Natural killer cell treated with Interleukin-12 subunit alpha and Interleukin-12 subunit beta and Interleukin-15 and Interleukin-18, amount 100 ng/mL, for 72 hours (primary cell): ENCODE measurements at regions not wholly inside any gene's neighbourhood (a gene's known extent, or its start where the extent isn't known, plus 50 kb on each side); places are given as distances from the start of the nearest gene placed in this dataset.
A peak's percentile ranks its signal among the peaks of the same experiment; 100 is the strongest.

Source experiments
- ATAC-seq, 2 donors: fragments of 150-1000 bp; cut with Tn5 transposase in 1 of 2; sonication (Bioruptor Pico), chemical (Tn5 transposase) in 1 of 2; 2 replicates each; pipeline ENCODE4 v1.10.0; 2021
- DNase-seq: peaks from one replicate; pipeline ENCODE4 v3.0.0; 2022; ENCODE audit warnings: low spot score
- H3K27ac Mint-ChIP-seq, 2 donors: 1 replicate in 1 of 2; 2 replicates in 1 of 2; pipeline ENCODE4 v1.8.0; 2022; ENCODE audit warnings: mixed read lengths in 2 of 2, mild to moderate bottlenecking in 1 of 2, moderate library complexity in 1 of 2
- H3K27me3 Mint-ChIP-seq, 2 donors: 1 replicate in 1 of 2; 2 replicates in 1 of 2; pipeline ENCODE4 v1.8.0; 2022; ENCODE audit warnings: mixed read lengths in 2 of 2
- H3K36me3 Mint-ChIP-seq: one replicate; pipeline ENCODE4 v1.8.0; 2022; ENCODE audit warnings: mixed read lengths
- H3K4me1 Mint-ChIP-seq, 2 donors: 1 replicate in 1 of 2; 2 replicates in 1 of 2; pipeline ENCODE4 v1.8.0; 2022; ENCODE audit warnings: low read depth in 2 of 2, mixed read lengths in 2 of 2, mild to moderate bottlenecking in 1 of 2
- H3K4me3 Mint-ChIP-seq: one replicate; pipeline ENCODE4 v1.8.0; 2022; ENCODE audit warnings: mixed read lengths
- H3K9me3 Mint-ChIP-seq: 2 replicates; pipeline ENCODE4 v1.8.0; 2022; ENCODE audit warnings: mixed read lengths

DNA sequence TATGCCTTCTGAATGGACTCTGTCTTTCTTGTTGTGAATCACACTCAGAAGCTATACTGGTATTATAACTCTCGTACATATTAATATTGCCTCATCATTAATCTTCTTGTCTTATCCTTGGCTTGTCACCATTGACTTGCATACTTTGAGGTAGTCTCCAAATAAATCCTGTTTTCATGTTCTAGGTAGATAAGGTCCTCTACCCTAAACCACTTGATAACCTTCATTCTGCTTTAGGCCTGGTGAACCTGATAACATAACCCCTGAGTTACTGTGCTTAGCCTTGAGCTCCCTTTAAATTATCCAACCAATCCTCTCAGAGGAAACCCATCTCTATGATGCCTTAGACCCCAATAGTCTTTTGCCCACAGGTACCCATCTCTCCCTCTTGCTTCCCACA is 1162.3 kb downstream of the SLITRK1 start:
- H3K27ac Mint-ChIP-seq = no peak overlapping the region
- H3K4me1 Mint-ChIP-seq = no peaks in the 10 kb centered on the region
- no peak for DNase-seq
- H3K4me3 Mint-ChIP-seq = no peak overlapping the region
- H3K27me3 Mint-ChIP-seq = no peaks in the 10 kb centered on the region
- peaks cover 13% of the 10 kb centered on the region for H3K9me3 Mint-ChIP-seq
- no peak for ATAC-seq
- no peaks in the 10 kb centered on the region for H3K36me3 Mint-ChIP-seq

- Mint-ChIP-seq H3K4me3 (no peak overlapping the region), H3K27me3 (no peaks in the 10 kb centered on the region), H3K36me3 (no peaks in the 10 kb centered on the region), H3K4me1 (no peaks in the 10 kb centered on the region), H3K27ac (no peak overlapping the region), H3K9me3 (peaks cover 13% of the 10 kb centered on the region)
- ATAC-seq = no peak
- no peak for DNase-seq
These were observed 1165.0 kb downstream of the SLITRK1 start for GRCh38 chr13:82717249-82717648.

- no peak overlapping the region for H3K27ac Mint-ChIP-seq
These were observed 1168.4 kb downstream of the SLITRK1 start for GRCh38 chr13:82713687-82714405.

GRCh38 chr13:82702513-82702912 is 1179.8 kb downstream of the SLITRK1 start:
- H3K4me1 Mint-ChIP-seq = no peaks in the 10 kb centered on the region
- H3K27me3 Mint-ChIP-seq = no peaks in the 10 kb centered on the region
- ATAC-seq (no peak), DNase-seq (no peak)
- no peak overlapping the region for H3K27ac Mint-ChIP-seq
- H3K9me3 Mint-ChIP-seq = peaks cover 7% of the 10 kb centered on the region
- no peaks in the 10 kb centered on the region for H3K36me3 Mint-ChIP-seq
- H3K4me3 Mint-ChIP-seq = no peak overlapping the region

More at GRCh38 chr13:82713687-82714405, 1168.4 kb downstream of the SLITRK1 start:
- no peak for ATAC-seq
- H3K36me3 Mint-ChIP-seq = no peaks in the 10 kb centered on the region
- no peaks in the 10 kb centered on the region for H3K4me1 Mint-ChIP-seq
- no peak overlapping the region for H3K4me3 Mint-ChIP-seq
- H3K27me3 Mint-ChIP-seq = no peaks in the 10 kb centered on the region
- H3K9me3 Mint-ChIP-seq = peaks cover 6% of the 10 kb centered on the region
- no peak for DNase-seq

GRCh38 chr13:82701020-82701419 is 1181.3 kb downstream of the SLITRK1 start:
- Mint-ChIP-seq H3K4me3 (no peak overlapping the region), H3K4me1 (no peaks in the 10 kb centered on the region), H3K9me3 (no peaks in the 10 kb centered on the region), H3K27ac (no peak overlapping the region), H3K27me3 (no peaks in the 10 kb centered on the region), H3K36me3 (no peaks in the 10 kb centered on the region)
- DNase-seq = no peak
- ATAC-seq = no peak

GRCh38 chr13:82698941-82699340 is 1183.3 kb downstream of the SLITRK1 start:
- no peak overlapping the region for H3K4me3 Mint-ChIP-seq
- DNase-seq = no peak
- H3K4me1 Mint-ChIP-seq = no peaks in the 10 kb centered on the region

GRCh38 chr13:82698383-82698782 is 1183.9 kb downstream of the SLITRK1 start:
- peaks cover 4% of the 10 kb centered on the region for H3K9me3 Mint-ChIP-seq
- no peaks in the 10 kb centered on the region for H3K4me1 Mint-ChIP-seq
- ATAC-seq (no peak), DNase-seq (no peak)
- H3K27me3 Mint-ChIP-seq = no peaks in the 10 kb centered on the region
- no peak overlapping the region for H3K4me3 Mint-ChIP-seq
- no peaks in the 10 kb centered on the region for H3K36me3 Mint-ChIP-seq
- no peak overlapping the region for H3K27ac Mint-ChIP-seq

More at GRCh38 chr13:82698941-82699340, 1183.3 kb downstream of the SLITRK1 start:
- peaks cover under 1% of the 10 kb centered on the region for H3K9me3 Mint-ChIP-seq
- H3K27me3 Mint-ChIP-seq = no peaks in the 10 kb centered on the region
- no peak for ATAC-seq
- H3K27ac Mint-ChIP-seq = no peak overlapping the region
- no peaks in the 10 kb centered on the region for H3K36me3 Mint-ChIP-seq

- Mint-ChIP-seq H3K9me3 (peaks cover 12% of the 10 kb centered on the region), H3K27ac (no peak overlapping the region), H3K4me3 (no peak overlapping the region), H3K36me3 (no peaks in the 10 kb centered on the region), H3K27me3 (no peaks in the 10 kb centered on the region), H3K4me1 (peaks cover 9 to 11% of the 10 kb centered on the region in 2 donors)
- DNase-seq (no peak), ATAC-seq (no peak)
These were observed 1188.7 kb downstream of the SLITRK1 start for GRCh38 chr13:82693607-82694006.

DNA sequence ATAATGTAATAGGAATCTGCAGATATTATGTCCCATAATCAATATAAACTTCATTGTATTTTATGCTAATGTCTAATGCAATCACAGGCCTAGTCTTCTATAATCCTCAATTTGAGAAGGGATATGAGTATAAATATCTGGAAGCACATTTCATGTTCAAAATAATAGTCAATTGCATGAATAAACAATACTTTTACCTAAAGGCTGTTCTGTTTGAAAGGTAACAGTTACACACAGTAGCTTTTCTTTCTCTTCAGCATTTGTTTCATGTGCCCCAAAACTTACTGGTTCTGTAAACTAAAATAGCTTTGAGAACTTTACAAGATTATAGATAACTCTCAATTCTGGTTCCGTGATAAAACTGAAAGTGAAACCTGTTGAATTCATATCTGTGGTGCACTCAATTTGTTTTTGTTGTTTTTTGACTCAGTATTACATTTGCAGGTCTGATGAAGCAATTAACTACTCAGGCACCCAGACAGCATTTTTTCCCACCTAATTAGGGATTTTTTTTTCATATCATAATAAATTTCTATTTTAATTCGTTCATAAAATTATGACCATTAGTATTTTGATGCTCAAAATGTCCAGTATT is 1193.8 kb downstream of the SLITRK1 start:
- DNase-seq (no peak), ATAC-seq (no peak)
- Mint-ChIP-seq H3K4me1 (peaks cover 9 to 15% of the 10 kb centered on the region in 2 donors), H3K9me3 (peaks cover 12% of the 10 kb centered on the region), H3K27ac (peak overlapping the region; percentile 1 to 17), H3K27me3 (no peaks in the 10 kb centered on the region), H3K4me3 (peak overlapping the region; percentile 46), H3K36me3 (no peaks in the 10 kb centered on the region)

DNA sequence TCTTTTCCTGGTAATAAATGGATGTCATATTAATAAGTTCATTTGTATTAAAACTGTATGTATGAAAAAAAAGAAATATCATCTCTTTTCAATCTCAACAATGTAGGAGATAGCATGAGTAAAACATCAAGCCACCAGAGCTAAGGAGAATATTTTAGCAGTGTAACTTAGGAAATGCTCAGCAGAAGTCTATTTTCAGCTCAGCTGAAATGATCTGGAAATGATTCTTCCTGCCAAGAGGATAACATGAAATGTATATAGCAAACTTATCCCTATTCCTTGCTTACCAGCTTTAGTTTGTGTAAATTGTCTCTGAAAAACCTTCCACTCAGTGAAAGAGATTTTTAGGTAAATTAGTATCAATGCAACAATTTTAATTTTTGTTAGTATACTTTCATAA is 1194.4 kb downstream of the SLITRK1 start:
- Mint-ChIP-seq H3K27me3 (no peaks in the 10 kb centered on the region), H3K27ac (peak overlapping the region in 1 of 2 donors; percentile 1), H3K36me3 (no peaks in the 10 kb centered on the region), H3K9me3 (peaks cover 12% of the 10 kb centered on the region), H3K4me3 (peak overlapping the region; percentile 46), H3K4me1 (peaks cover 9 to 15% of the 10 kb centered on the region in 2 donors)
- no peak for DNase-seq
- ATAC-seq = no peak

DNA sequence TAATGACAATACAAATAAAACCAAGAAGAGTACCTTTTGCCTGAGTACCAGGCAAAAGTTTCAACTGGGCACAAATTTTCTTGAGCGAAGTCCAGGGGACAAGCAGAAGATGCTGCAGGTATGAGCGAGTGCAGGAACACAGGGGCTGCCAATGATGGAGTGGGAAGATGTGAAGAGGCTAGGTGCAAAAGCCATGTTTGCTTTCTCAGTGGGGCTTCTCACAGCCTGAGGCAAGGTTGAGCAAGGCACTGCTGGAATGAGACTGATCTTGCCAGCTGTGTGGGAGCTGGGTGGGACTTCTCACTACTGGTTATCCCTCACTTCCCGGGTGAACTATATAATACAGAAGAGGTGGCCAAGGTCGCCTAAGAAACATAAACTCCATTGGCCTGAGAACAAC is 1200.7 kb downstream of the SLITRK1 start:
- Mint-ChIP-seq H3K4me1 (no peaks in the 10 kb centered on the region), H3K9me3 (peaks cover 14% of the 10 kb centered on the region), H3K27me3 (no peaks in the 10 kb centered on the region), H3K36me3 (no peaks in the 10 kb centered on the region), H3K4me3 (no peak overlapping the region), H3K27ac (no peak overlapping the region)
- ATAC-seq (no peak), DNase-seq (no peak)

DNA sequence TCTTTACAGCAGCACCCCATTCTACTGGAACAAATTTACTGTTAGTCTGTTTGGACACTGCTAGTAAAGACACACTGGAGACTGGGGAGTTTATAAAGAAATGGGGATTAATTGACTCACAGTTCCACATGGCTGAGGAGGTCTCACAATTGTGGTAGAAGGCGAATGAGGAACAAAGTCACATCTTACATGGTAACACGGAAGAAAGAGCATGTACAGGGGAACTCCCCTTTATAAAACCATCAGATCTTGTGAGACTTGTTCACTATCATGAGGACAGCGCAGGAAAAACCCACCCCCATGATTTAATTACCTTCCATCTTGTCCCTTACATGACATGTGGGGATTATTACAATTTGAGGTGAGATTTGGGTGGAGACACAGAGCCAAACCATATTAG is 1204.2 kb downstream of the SLITRK1 start:
- H3K27me3 Mint-ChIP-seq = no peaks in the 10 kb centered on the region
- H3K4me1 Mint-ChIP-seq = no peaks in the 10 kb centered on the region
- no peak overlapping the region for H3K4me3 Mint-ChIP-seq
- H3K36me3 Mint-ChIP-seq = no peaks in the 10 kb centered on the region
- H3K9me3 Mint-ChIP-seq = peaks cover 10% of the 10 kb centered on the region
- no peak for DNase-seq
- ATAC-seq = no peak
- no peak overlapping the region for H3K27ac Mint-ChIP-seq

DNA sequence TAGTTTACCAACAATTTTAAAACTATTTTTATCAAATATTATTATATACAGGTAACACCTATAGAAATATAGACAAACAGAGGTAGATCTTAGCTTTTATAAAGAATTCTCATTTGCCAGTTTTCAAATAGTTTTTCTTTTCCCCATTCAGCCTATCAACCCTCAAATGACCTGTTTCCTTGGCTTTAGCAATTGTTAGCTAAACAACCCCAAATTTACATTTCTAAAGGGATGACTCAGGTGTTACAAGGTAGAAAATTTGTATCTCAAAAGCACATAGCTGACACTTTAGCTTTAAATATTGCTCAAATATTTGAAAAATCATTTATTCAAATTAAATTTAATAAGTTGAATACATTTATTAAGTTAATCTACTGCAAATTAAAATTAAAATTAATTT is 1207.2 kb downstream of the SLITRK1 start:
- no peak overlapping the region for H3K27ac Mint-ChIP-seq
- peaks cover 6% of the 10 kb centered on the region for H3K9me3 Mint-ChIP-seq

DNA sequence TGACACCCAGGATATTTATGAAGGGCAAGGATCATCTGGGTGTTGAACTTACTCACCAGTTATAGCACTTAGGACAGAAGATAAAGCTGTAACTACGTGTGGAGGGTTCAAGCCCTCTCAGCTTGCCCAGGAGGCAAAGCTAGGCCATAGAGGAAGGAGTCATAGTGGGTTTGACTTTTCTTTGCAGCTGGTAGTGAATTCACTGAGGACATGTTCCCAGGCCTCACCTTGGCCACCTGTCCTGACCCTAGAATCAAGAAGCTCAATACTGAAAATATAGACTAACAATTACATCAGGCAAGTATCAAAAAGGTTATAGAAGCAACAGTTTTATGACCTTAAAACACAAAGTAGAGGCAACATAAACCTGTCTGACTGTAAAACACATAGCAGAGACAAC is 1207.7 kb downstream of the SLITRK1 start:
- Mint-ChIP-seq H3K9me3 (peaks cover 6% of the 10 kb centered on the region), H3K4me3 (no peak overlapping the region), H3K27ac (no peak overlapping the region), H3K4me1 (no peaks in the 10 kb centered on the region), H3K36me3 (no peaks in the 10 kb centered on the region), H3K27me3 (no peaks in the 10 kb centered on the region)
- ATAC-seq (no peak), DNase-seq (no peak)

More for the DNA sequence above, 1207.2 kb downstream of the SLITRK1 start:
- Mint-ChIP-seq H3K27me3 (no peaks in the 10 kb centered on the region), H3K36me3 (no peaks in the 10 kb centered on the region), H3K4me1 (no peaks in the 10 kb centered on the region), H3K4me3 (no peak overlapping the region)
- no peak for ATAC-seq
- DNase-seq = no peak
